Activated naive CD8-positive, alpha-beta T cell treated with anti-CD3 and anti-CD28 coated beads, Interleukin-2, amount 10 ng/mL, durations not matched to agents 7 days and 5 days (primary cell): ENCODE measurements at regions not wholly inside any gene's neighbourhood (a gene's known extent, or its start where the extent isn't known, plus 50 kb on each side); places are given as distances from the start of the nearest gene placed in this dataset.
"Not testable (repeated sequence)": the region's sequence is repeated elsewhere in the genome, so short reads cannot be mapped to it uniquely, and the experiment has no call there.

Experiments
- ATAC-seq: fragments of 150-1000 bp; cut with Tn5 transposase; one replicate; pipeline ENCODE4 v1.10.0; 2021; ENCODE audit warnings: low read depth, moderate library complexity
- POLR2A ChIA-PET: fragments of 350-600 bp; sonication (Branson Sonifier 250); formaldehyde crosslinking; loops from one replicate; lab custom pipeline; 2021; ENCODE audit warnings: antibody characterized with exemption; lab: Charles Lee
- DNase-seq: peaks from one replicate; pipeline ENCODE4 v3.0.0; 2021
- H3K27ac Mint-ChIP-seq: one replicate; pipeline ENCODE4 v1.8.0; 2022; ENCODE audit warnings: mild to moderate bottlenecking, mixed read lengths
- H3K27me3 Mint-ChIP-seq: one replicate; pipeline ENCODE4 v1.8.0; 2022; ENCODE audit warnings: mild to moderate bottlenecking, moderate library complexity, mixed read lengths
- H3K36me3 Mint-ChIP-seq: one replicate; pipeline ENCODE4 v1.8.0; 2021; ENCODE audit warnings: mild to moderate bottlenecking, mixed read lengths
- H3K4me1 Mint-ChIP-seq: one replicate; pipeline ENCODE4 v1.8.0; 2021; ENCODE audit warnings: mixed read lengths
- H3K4me3 Mint-ChIP-seq: one replicate; pipeline ENCODE4 v1.8.0; 2022; ENCODE audit warnings: mild to moderate bottlenecking, moderate library complexity, mixed read lengths
- H3K9me3 Mint-ChIP-seq: one replicate; pipeline ENCODE4 v1.8.0; 2021; ENCODE audit warnings: mixed read lengths

GRCh38 chr6:86723729-86724128 lies 213.6 kb upstream of the HTR1E start:
- H3K27me3 Mint-ChIP-seq, result no peaks in the 10 kb centered on the region
- no peak overlapping the region for H3K27ac Mint-ChIP-seq
- POLR2A ChIA-PET, result no interaction called here
- H3K9me3 Mint-ChIP-seq, result no peaks in the 10 kb centered on the region
- no peak overlapping the region for H3K4me3 Mint-ChIP-seq
- DNase-seq (no peak), ATAC-seq (no peak)
- no peaks in the 10 kb centered on the region for H3K36me3 Mint-ChIP-seq
- no peaks in the 10 kb centered on the region for H3K4me1 Mint-ChIP-seq

- POLR2A ChIA-PET, result no interaction called here
- no peak for ATAC-seq
Observed at GRCh38 chr6:86723151-86723550, 214.2 kb upstream of the HTR1E start.

GRCh38 chr6:86722131-86722530 lies 215.2 kb upstream of the HTR1E start:
- no peaks in the 10 kb centered on the region for H3K4me1 Mint-ChIP-seq
- no peaks in the 10 kb centered on the region for H3K27me3 Mint-ChIP-seq
- DNase-seq (no peak), ATAC-seq (no peak)
- no peak overlapping the region for H3K4me3 Mint-ChIP-seq
- POLR2A ChIA-PET, result no interaction called here
- no peaks in the 10 kb centered on the region for H3K36me3 Mint-ChIP-seq
- H3K27ac Mint-ChIP-seq, result no peak overlapping the region
- H3K9me3 Mint-ChIP-seq, result no peaks in the 10 kb centered on the region

More at GRCh38 chr6:86723151-86723550, 214.2 kb upstream of the HTR1E start:
- H3K36me3 Mint-ChIP-seq, result no peaks in the 10 kb centered on the region
- no peak overlapping the region for H3K4me3 Mint-ChIP-seq
- no peak overlapping the region for H3K27ac Mint-ChIP-seq
- H3K4me1 Mint-ChIP-seq, result no peaks in the 10 kb centered on the region
- H3K27me3 Mint-ChIP-seq, result no peaks in the 10 kb centered on the region
- no peak for DNase-seq
- H3K9me3 Mint-ChIP-seq, result no peaks in the 10 kb centered on the region

- ATAC-seq, result no peak
- H3K27ac Mint-ChIP-seq, result no peak overlapping the region
- POLR2A ChIA-PET, result no interaction called here
Observed at GRCh38 chr6:86715676-86716075, 221.7 kb upstream of the HTR1E start.

GRCh38 chr6:86712039-86712438 lies 225.3 kb upstream of the HTR1E start:
- POLR2A ChIA-PET, result no interaction called here
- no peak overlapping the region for H3K27ac Mint-ChIP-seq
- peaks cover 1% of the 10 kb centered on the region for H3K9me3 Mint-ChIP-seq
- H3K27me3 Mint-ChIP-seq, result no peaks in the 10 kb centered on the region
- no peaks in the 10 kb centered on the region for H3K4me1 Mint-ChIP-seq
- H3K36me3 Mint-ChIP-seq, result no peaks in the 10 kb centered on the region
- ATAC-seq (no peak), DNase-seq (no peak)
- no peak overlapping the region for H3K4me3 Mint-ChIP-seq

More at GRCh38 chr6:86715676-86716075, 221.7 kb upstream of the HTR1E start:
- H3K9me3 Mint-ChIP-seq, result no peaks in the 10 kb centered on the region
- DNase-seq, result no peak
- H3K36me3 Mint-ChIP-seq, result no peaks in the 10 kb centered on the region
- no peaks in the 10 kb centered on the region for H3K4me1 Mint-ChIP-seq
- no peaks in the 10 kb centered on the region for H3K27me3 Mint-ChIP-seq
- no peak overlapping the region for H3K4me3 Mint-ChIP-seq

GRCh38 chr6:86707545-86708120 lies 229.7 kb upstream of the HTR1E start:
- H3K27ac Mint-ChIP-seq, result no peak overlapping the region
- H3K4me3 Mint-ChIP-seq, result no peak overlapping the region
- peaks cover 12% of the 10 kb centered on the region for H3K9me3 Mint-ChIP-seq
- DNase-seq (no peak), ATAC-seq (no peak)
- POLR2A ChIA-PET, result no interaction called here
- H3K4me1 Mint-ChIP-seq, result no peaks in the 10 kb centered on the region
- no peaks in the 10 kb centered on the region for H3K36me3 Mint-ChIP-seq
- no peaks in the 10 kb centered on the region for H3K27me3 Mint-ChIP-seq

GRCh38 chr6:86706449-86706848 lies 230.9 kb upstream of the HTR1E start:
- ATAC-seq, result no peak
- Mint-ChIP-seq H3K4me1 (no peaks in the 10 kb centered on the region), H3K4me3 (no peak overlapping the region), H3K36me3 (no peaks in the 10 kb centered on the region), H3K27ac (no peak overlapping the region), H3K27me3 (no peaks in the 10 kb centered on the region), H3K9me3 (peaks cover 16% of the 10 kb centered on the region)
- POLR2A ChIA-PET, result no interaction called here
- DNase-seq, result no peak

GRCh38 chr6:86701228-86701627 lies 236.1 kb upstream of the HTR1E start:
- peaks cover 18% of the 10 kb centered on the region for H3K9me3 Mint-ChIP-seq
- POLR2A ChIA-PET, H3K27ac Mint-ChIP-seq, H3K27me3 Mint-ChIP-seq, H3K36me3 Mint-ChIP-seq, H3K4me3 Mint-ChIP-seq, H3K4me1 Mint-ChIP-seq, ATAC-seq, DNase-seq: not testable (repeated sequence)

GRCh38 chr6:86686496-86686895 lies 250.8 kb upstream of the HTR1E start:
- no peak overlapping the region for H3K27ac Mint-ChIP-seq
- POLR2A ChIA-PET, result no interaction called here
- no peaks in the 10 kb centered on the region for H3K36me3 Mint-ChIP-seq
- H3K4me1 Mint-ChIP-seq, result no peaks in the 10 kb centered on the region
- no peak overlapping the region for H3K4me3 Mint-ChIP-seq
- DNase-seq, result no peak
- H3K27me3 Mint-ChIP-seq, result no peaks in the 10 kb centered on the region
- ATAC-seq, result no peak
- H3K9me3 Mint-ChIP-seq, result peaks cover 3% of the 10 kb centered on the region

GRCh38 chr6:86685230-86685797 lies 252.0 kb upstream of the HTR1E start:
- no peaks in the 10 kb centered on the region for H3K27me3 Mint-ChIP-seq
- POLR2A ChIA-PET, result no interaction called here
- no peaks in the 10 kb centered on the region for H3K36me3 Mint-ChIP-seq
- H3K27ac Mint-ChIP-seq, result no peak overlapping the region
- H3K4me1 Mint-ChIP-seq, result no peaks in the 10 kb centered on the region
- no peak for ATAC-seq
- H3K9me3 Mint-ChIP-seq, result peaks cover 3% of the 10 kb centered on the region
- no peak for DNase-seq
- H3K4me3 Mint-ChIP-seq, result no peak overlapping the region

GRCh38 chr6:86683132-86683908 lies 254.0 kb upstream of the HTR1E start:
- ATAC-seq, result no peak
- DNase-seq, result no peak
- no peak overlapping the region for H3K4me3 Mint-ChIP-seq
- POLR2A ChIA-PET, result no interaction called here
- no peaks in the 10 kb centered on the region for H3K36me3 Mint-ChIP-seq
- peaks cover 2% of the 10 kb centered on the region for H3K9me3 Mint-ChIP-seq
- H3K27me3 Mint-ChIP-seq, result no peaks in the 10 kb centered on the region
- no peaks in the 10 kb centered on the region for H3K4me1 Mint-ChIP-seq
- H3K27ac Mint-ChIP-seq, result no peak overlapping the region

GRCh38 chr6:86682297-86682696 lies 255.0 kb upstream of the HTR1E start:
- POLR2A ChIA-PET, result no interaction called here
- DNase-seq (no peak), ATAC-seq (no peak)
- Mint-ChIP-seq H3K36me3 (no peaks in the 10 kb centered on the region), H3K4me1 (no peaks in the 10 kb centered on the region), H3K27me3 (no peaks in the 10 kb centered on the region), H3K9me3 (peaks cover 2% of the 10 kb centered on the region), H3K27ac (no peak overlapping the region), H3K4me3 (no peak overlapping the region)

- POLR2A ChIA-PET, H3K27ac Mint-ChIP-seq, H3K27me3 Mint-ChIP-seq, DNase-seq, H3K4me3 Mint-ChIP-seq, H3K4me1 Mint-ChIP-seq, ATAC-seq, H3K36me3 Mint-ChIP-seq, H3K9me3 Mint-ChIP-seq: not testable (repeated sequence)
Observed at GRCh38 chr6:86681140-86681539, 256.2 kb upstream of the HTR1E start.

- H3K36me3 Mint-ChIP-seq, H3K4me1 Mint-ChIP-seq, H3K4me3 Mint-ChIP-seq, H3K27me3 Mint-ChIP-seq, DNase-seq, ATAC-seq, POLR2A ChIA-PET, H3K27ac Mint-ChIP-seq: not testable (repeated sequence)
- H3K9me3 Mint-ChIP-seq, result peaks cover 18% of the 10 kb centered on the region
Observed at GRCh38 chr6:86672125-86672524, 265.2 kb upstream of the HTR1E start.
